HCT116 (cell line): ENCODE measurements at regions not wholly inside any gene's neighbourhood (a gene's known extent, or its start where the extent isn't known, plus 50 kb on each side); places are given as distances from the start of the nearest gene placed in this dataset.
"Not testable (repeated sequence)": the region's sequence is repeated elsewhere in the genome, so short reads cannot be mapped to it uniquely, and the experiment has no call there.

Source experiments
- ATAC-seq: fragments of 200-7000 bp; cut with Tn5 transposase; 2 replicates; pipeline ENCODE4 v1.9.1; 2020; ENCODE audit warnings: mild to moderate bottlenecking, moderate library complexity
- BruUV-seq: library from RNA; stranded (reverse); fragments of 400-500 nt; replicated peaks from 2 replicates; lab custom pipeline; 2021; lab: Mats Ljungman, UMichigan
- CTCF ChIA-PET: fragments of 300-600 bp; sonication (Branson Sonifier 250); formaldehyde crosslinking; loops from one replicate; lab custom pipeline; 2021; ENCODE audit warnings: antibody characterized with exemption; lab: Charles Lee
- POLR2A ChIA-PET: fragments of 300-600, 350-600 bp; sonication (Branson Sonifier 250); formaldehyde crosslinking; loops from one replicate; lab custom pipeline; 2021; ENCODE audit warnings: antibody characterized with exemption; lab: Charles Lee
- RAD21 ChIA-PET, 2 experiments: fragments of 300-600 bp; sonication (Branson Sonifier 250); formaldehyde crosslinking; loops; one replicate each; lab custom pipeline; 2023; ENCODE audit warnings: low total read pairs in 2 of 2; ENCODE audit not compliant: uncharacterized antibody in 2 of 2, unreplicated experiment in 2 of 2, low non-redundant PET in 1 of 2; lab: Charles Lee
- DNase-seq: peaks from one replicate; pipeline ENCODE4 v3.0.0-alpha.2; 2010; ENCODE audit warnings: low read depth, low spot score
- H2AFZ ChIP-seq: fragments of 200-600 bp; shearing (Covaris generic), sonication (generic); 2 replicates; pipeline ENCODE4 v1.6.1; 2017; ENCODE audit warnings: low read depth, mixed run types, mixed read lengths, antibody characterized with exemption, low read length; ENCODE audit not compliant: poor library complexity, severe bottlenecking
- H3K27ac ChIP-seq: 2 replicates; pipeline ENCODE4 v1.5.1; 2012; ENCODE audit warnings: low read depth, low read length
- H3K27me3 ChIP-seq: fragments of 200-600 bp; sonication (generic); 2 replicates; pipeline ENCODE4 v1.6.1; 2016; ENCODE audit warnings: mixed run types, low read length, mixed read lengths; ENCODE audit not compliant: insufficient read depth
- H3K36me3 ChIP-seq, 2 experiments: fragments of 200-500 bp in 1 of 2; fragments of 200-600 bp in 1 of 2; sonication (Bioruptor generic) in 1 of 2; sonication (generic) in 1 of 2; 2 replicates each; pipeline versions ENCODE4 v1.5.1 to v1.6.1; 2014 to 2016; ENCODE audit warnings: low read length in 2 of 2, inconsistent platforms in 1 of 2, mixed read lengths in 1 of 2, mixed run types in 1 of 2; ENCODE audit not compliant: insufficient read depth in 2 of 2, control insufficient read depth in 1 of 2
- H3K4me1 ChIP-seq, 2 experiments: fragments of 200-600 bp in 1 of 2; sonication (generic) in 1 of 2; 2 replicates each; pipeline versions ENCODE4 v1.5.1 to v1.6.1; 2012 to 2017; ENCODE audit warnings: low read length in 2 of 2, inconsistent platforms in 1 of 2, mild to moderate bottlenecking in 1 of 2, mixed read lengths in 1 of 2, mixed run types in 1 of 2, moderate library complexity in 1 of 2; ENCODE audit not compliant: insufficient read depth in 2 of 2, control insufficient read depth in 1 of 2
- H3K4me2 ChIP-seq: fragments of 200-600 bp; sonication (generic); 2 replicates; pipeline ENCODE4 v1.6.1; 2017; ENCODE audit warnings: mixed run types, low read length, mixed read lengths
- H3K4me3 ChIP-seq, 2 experiments: fragments of 200-600 bp in 1 of 2; sonication (generic) in 1 of 2; replicated peaks in 1 of 2; 2 replicates each; pipeline ENCODE4 v1.5.1; 2011 to 2016; ENCODE audit warnings: low read length in 2 of 2, control low read depth in 1 of 2, low read depth in 1 of 2, mild to moderate bottlenecking in 1 of 2, mixed read lengths in 1 of 2, mixed run types in 1 of 2
- H3K79me2 ChIP-seq: fragments of 200-600 bp; sonication (generic); 2 replicates; pipeline ENCODE4 v1.6.1; 2017; ENCODE audit warnings: mild to moderate bottlenecking, mixed run types, low read length, moderate library complexity, mixed read lengths; ENCODE audit not compliant: insufficient read depth
- H3K9ac ChIP-seq: fragments of 200-600 bp; sonication (generic); 2 replicates; pipeline ENCODE4 v1.6.1; 2016; ENCODE audit warnings: low read length, mixed read lengths
- H3K9me2 ChIP-seq: fragments of 200-600 bp; sonication (generic), shearing (Covaris generic); 2 replicates; pipeline ENCODE4 v1.6.1; 2017; ENCODE audit warnings: mixed run types, mild to moderate bottlenecking, moderate library complexity; ENCODE audit not compliant: insufficient read depth
- H3K9me3 ChIP-seq, 2 experiments: fragments of 200-500 bp in 1 of 2; fragments of 200-600 bp in 1 of 2; sonication (Bioruptor generic) in 1 of 2; sonication (generic) in 1 of 2; 2 replicates each; pipeline ENCODE4 v1.6.1; 2014 to 2017; ENCODE audit warnings: low read length in 2 of 2, mixed read lengths in 2 of 2, inconsistent platforms in 1 of 2, low read depth in 1 of 2, mild to moderate bottlenecking in 1 of 2, mixed run types in 1 of 2, moderate library complexity in 1 of 2; ENCODE audit not compliant: control insufficient read depth in 1 of 2, insufficient read depth in 1 of 2
- H4K20me1 ChIP-seq: fragments of 200-600 bp; sonication (generic), shearing (Covaris generic); 2 replicates; pipeline ENCODE4 v1.6.1; 2017; ENCODE audit warnings: mixed run types, mild to moderate bottlenecking, moderate library complexity; ENCODE audit not compliant: insufficient read depth
- CBX3 ChIP-seq: IDR thresholded peaks from 2 replicates; pipeline ENCODE4 v1.6.1; 2012; ENCODE audit warnings: low read depth
- EGR1 ChIP-seq: IDR thresholded peaks from 2 replicates; pipeline ENCODE4 v1.6.1; 2012; ENCODE audit warnings: low read depth
- ELF1 ChIP-seq: IDR thresholded peaks from 2 replicates; pipeline ENCODE4 v1.6.1; 2012; ENCODE audit warnings: low read depth, borderline replicate concordance
- EZH2 ChIP-seq: fragments of 200-600 bp; sonication (generic); IDR thresholded peaks from 2 replicates; pipeline ENCODE4 v1.6.1; 2017; ENCODE audit warnings: antibody characterized with exemption, mixed run types
- EZH2phosphoT487 ChIP-seq: fragments of 200-600 bp; IDR thresholded peaks from 2 replicates; pipeline ENCODE4 v1.6.1; 2018; ENCODE audit warnings: antibody characterized with exemption, borderline replicate concordance
- FOSL1 ChIP-seq: IDR thresholded peaks from 2 replicates; pipeline ENCODE4 v1.6.1; 2012; ENCODE audit warnings: low read depth
- JUND ChIP-seq: IDR thresholded peaks from 2 replicates; pipeline ENCODE4 v1.6.1; 2012
- POLR2A ChIP-seq: IDR thresholded peaks from 2 replicates; pipeline ENCODE4 v1.7.0; 2011; ENCODE audit warnings: borderline replicate concordance; ENCODE audit not compliant: insufficient read depth, insufficient read length; ENCODE audit errors: extremely low read depth
- POLR2AphosphoS5 ChIP-seq: IDR thresholded peaks from 2 replicates; pipeline ENCODE4 v1.6.1; 2011; ENCODE audit warnings: mild to moderate bottlenecking, low read depth, low read length, moderate library complexity
- SIN3A ChIP-seq: IDR thresholded peaks from 2 replicates; pipeline ENCODE4 v1.6.1; 2012; ENCODE audit warnings: low read depth
- SRF ChIP-seq: IDR thresholded peaks from 2 replicates; pipeline ENCODE4 v1.6.1; 2012; ENCODE audit warnings: low read depth
- TCF7L2 ChIP-seq: IDR thresholded peaks from 2 replicates; pipeline ENCODE4 v1.7.0; 2011; ENCODE audit warnings: borderline replicate concordance, inconsistent platforms; ENCODE audit not compliant: insufficient read depth, insufficient read length; ENCODE audit errors: extremely low read depth
- YY1 ChIP-seq: IDR thresholded peaks from 2 replicates; pipeline ENCODE4 v1.6.1; 2011; ENCODE audit warnings: low read length, low read depth, moderate library complexity, mild to moderate bottlenecking; ENCODE audit not compliant: insufficient replicate concordance; ENCODE audit errors: extremely low read depth
- ZFX ChIP-seq: fragments of 450-650 bp; IDR thresholded peaks from 2 replicates; pipeline ENCODE4 v1.6.1; 2017
- ZNF274 ChIP-seq: fragments of 200-500 bp; sonication (Bioruptor generic); IDR thresholded peaks from 2 replicates; pipeline ENCODE4 v1.6.1; 2014; ENCODE audit warnings: mild to moderate bottlenecking, low read depth, low read length, inconsistent platforms
- intact Hi-C: fragments of 100-400 bp; cut with micrococcal nuclease; formaldehyde crosslinking; loops from 2 replicates; pipeline ENCODE4 v1.10.0; 2022
- TF ChIP-seq, protein P1 (sequence below): IDR thresholded peaks from 2 replicates; pipeline ENCODE4 v1.6.1; 2012
- TF ChIP-seq, protein P2 (sequence below): IDR thresholded peaks from 2 replicates; pipeline ENCODE4 v1.6.1; 2011; ENCODE audit warnings: mild to moderate bottlenecking, low read length, moderate library complexity; ENCODE audit not compliant: insufficient replicate concordance; ENCODE audit errors: extremely low read depth
- TF ChIP-seq, protein P3 (sequence below): IDR thresholded peaks from 2 replicates; pipeline ENCODE4 v1.6.1; 2012; ENCODE audit warnings: low read depth

DNA sequence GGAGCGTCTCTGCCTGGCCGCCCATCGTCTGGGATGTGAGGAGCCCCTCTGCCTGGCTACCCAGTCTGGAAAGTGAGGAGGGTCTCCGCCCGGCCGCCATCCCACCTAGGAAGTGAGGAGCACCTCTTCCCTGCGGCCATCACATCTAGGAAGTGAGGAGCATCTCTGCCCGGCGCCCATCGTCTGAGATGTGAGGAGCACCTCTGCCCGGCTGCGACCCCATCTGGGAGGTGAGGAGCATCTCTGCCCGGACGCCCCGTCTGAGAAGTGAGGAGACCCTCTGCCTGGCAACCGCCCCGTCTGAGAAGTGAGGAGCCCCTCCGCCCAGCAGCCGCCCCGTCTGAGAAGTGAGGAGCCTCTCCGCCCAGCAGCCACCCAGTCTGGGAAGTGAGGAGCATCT, 84.5 kb downstream of the IDS start:
- ATAC-seq, H3K4me2 ChIP-seq, DNase-seq, H3K9ac ChIP-seq, BruUV-seq, H3K9me2 ChIP-seq, H3K9me3 ChIP-seq, H3K79me2 ChIP-seq, POLR2A ChIA-PET, intact Hi-C loops, H3K27me3 ChIP-seq, H3K4me3 ChIP-seq, H3K27ac ChIP-seq, H2AFZ ChIP-seq, H3K36me3 ChIP-seq, CTCF ChIA-PET, H3K4me1 ChIP-seq, RAD21 ChIA-PET, H4K20me1 ChIP-seq: not testable (repeated sequence)

DNA sequence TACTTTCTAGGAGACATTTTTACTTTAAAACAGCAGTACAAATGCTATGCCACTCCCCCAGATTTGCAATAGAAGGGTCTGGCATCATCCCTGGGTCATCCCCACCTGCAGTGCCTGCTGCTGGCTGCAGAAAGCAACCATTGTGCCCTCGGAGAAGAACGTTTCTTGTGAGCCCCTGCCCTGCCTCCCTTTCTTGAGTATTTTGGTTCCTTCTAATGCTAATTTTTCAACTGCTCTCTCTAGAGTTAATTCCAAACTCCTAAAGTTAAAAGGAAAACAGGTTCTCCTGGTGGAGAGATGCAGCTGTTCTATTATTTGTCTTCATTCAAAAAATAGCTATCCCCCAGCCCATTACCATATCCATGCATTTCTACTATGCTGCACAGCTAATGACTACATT, 107.1 kb downstream of the IDS start:
- Histone ChIP-seq H3K27me3 (no peaks in the 10 kb centered on the region), H3K9ac (no peak overlapping the region), H3K9me2 (no peaks in the 10 kb centered on the region), H3K4me2 (no peak overlapping the region), H3K9me3 (no peaks in the 10 kb centered on the region), H3K27ac (no peak overlapping the region), H2AFZ (no peak overlapping the region), H3K36me3 (no peaks in the 10 kb centered on the region), H4K20me1 (no peaks in the 10 kb centered on the region), H3K4me1 (no peaks in the 10 kb centered on the region), H3K79me2 (no peaks in the 10 kb centered on the region), H3K4me3 (no peak overlapping the region)
- RAD21 ChIA-PET: no interaction called here
- CTCF ChIA-PET: no interaction called here
- ATAC-seq (no peak), DNase-seq (no peak)
- TF ChIP-seq CBX3: no peak
- no peak for TF ChIP-seq SIN3A
- no peak for TF ChIP-seq YY1
- TF ChIP-seq SRF: no peak
- TF ChIP-seq, protein P1, sequence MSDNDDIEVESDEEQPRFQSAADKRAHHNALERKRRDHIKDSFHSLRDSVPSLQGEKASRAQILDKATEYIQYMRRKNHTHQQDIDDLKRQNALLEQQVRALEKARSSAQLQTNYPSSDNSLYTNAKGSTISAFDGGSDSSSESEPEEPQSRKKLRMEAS: no peak
- no peak for TF ChIP-seq ELF1
- TF ChIP-seq, protein P2, sequence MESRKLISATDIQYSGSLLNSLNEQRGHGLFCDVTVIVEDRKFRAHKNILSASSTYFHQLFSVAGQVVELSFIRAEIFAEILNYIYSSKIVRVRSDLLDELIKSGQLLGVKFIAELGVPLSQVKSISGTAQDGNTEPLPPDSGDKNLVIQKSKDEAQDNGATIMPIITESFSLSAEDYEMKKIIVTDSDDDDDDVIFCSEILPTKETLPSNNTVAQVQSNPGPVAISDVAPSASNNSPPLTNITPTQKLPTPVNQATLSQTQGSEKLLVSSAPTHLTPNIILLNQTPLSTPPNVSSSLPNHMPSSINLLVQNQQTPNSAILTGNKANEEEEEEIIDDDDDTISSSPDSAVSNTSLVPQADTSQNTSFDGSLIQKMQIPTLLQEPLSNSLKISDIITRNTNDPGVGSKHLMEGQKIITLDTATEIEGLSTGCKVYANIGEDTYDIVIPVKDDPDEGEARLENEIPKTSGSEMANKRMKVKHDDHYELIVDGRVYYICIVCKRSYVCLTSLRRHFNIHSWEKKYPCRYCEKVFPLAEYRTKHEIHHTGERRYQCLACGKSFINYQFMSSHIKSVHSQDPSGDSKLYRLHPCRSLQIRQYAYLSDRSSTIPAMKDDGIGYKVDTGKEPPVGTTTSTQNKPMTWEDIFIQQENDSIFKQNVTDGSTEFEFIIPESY: no peak
- no peak for TF ChIP-seq POLR2AphosphoS5
- no peak for TF ChIP-seq JUND
- TF ChIP-seq ZFX: no peak
- no peak for TF ChIP-seq EGR1
- no peak for TF ChIP-seq EZH2phosphoT487
- TF ChIP-seq FOSL1: no peak
- TF ChIP-seq TCF7L2: no peak
- TF ChIP-seq ZNF274: no peak
- no peak for TF ChIP-seq POLR2A
- TF ChIP-seq, protein P3, sequence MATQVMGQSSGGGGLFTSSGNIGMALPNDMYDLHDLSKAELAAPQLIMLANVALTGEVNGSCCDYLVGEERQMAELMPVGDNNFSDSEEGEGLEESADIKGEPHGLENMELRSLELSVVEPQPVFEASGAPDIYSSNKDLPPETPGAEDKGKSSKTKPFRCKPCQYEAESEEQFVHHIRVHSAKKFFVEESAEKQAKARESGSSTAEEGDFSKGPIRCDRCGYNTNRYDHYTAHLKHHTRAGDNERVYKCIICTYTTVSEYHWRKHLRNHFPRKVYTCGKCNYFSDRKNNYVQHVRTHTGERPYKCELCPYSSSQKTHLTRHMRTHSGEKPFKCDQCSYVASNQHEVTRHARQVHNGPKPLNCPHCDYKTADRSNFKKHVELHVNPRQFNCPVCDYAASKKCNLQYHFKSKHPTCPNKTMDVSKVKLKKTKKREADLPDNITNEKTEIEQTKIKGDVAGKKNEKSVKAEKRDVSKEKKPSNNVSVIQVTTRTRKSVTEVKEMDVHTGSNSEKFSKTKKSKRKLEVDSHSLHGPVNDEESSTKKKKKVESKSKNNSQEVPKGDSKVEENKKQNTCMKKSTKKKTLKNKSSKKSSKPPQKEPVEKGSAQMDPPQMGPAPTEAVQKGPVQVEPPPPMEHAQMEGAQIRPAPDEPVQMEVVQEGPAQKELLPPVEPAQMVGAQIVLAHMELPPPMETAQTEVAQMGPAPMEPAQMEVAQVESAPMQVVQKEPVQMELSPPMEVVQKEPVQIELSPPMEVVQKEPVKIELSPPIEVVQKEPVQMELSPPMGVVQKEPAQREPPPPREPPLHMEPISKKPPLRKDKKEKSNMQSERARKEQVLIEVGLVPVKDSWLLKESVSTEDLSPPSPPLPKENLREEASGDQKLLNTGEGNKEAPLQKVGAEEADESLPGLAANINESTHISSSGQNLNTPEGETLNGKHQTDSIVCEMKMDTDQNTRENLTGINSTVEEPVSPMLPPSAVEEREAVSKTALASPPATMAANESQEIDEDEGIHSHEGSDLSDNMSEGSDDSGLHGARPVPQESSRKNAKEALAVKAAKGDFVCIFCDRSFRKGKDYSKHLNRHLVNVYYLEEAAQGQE: no peak
- TF ChIP-seq EZH2: no peak
- POLR2A ChIA-PET: no interaction called here
- BruUV-seq: no TSS peak
- intact Hi-C loops: no loop called here
